ENCODE measurements at regions not wholly inside any gene's neighbourhood (a gene's known extent, or its start where the extent isn't known, plus 50 kb on each side); places are given as distances from the start of the nearest gene placed in this dataset.

DNA sequence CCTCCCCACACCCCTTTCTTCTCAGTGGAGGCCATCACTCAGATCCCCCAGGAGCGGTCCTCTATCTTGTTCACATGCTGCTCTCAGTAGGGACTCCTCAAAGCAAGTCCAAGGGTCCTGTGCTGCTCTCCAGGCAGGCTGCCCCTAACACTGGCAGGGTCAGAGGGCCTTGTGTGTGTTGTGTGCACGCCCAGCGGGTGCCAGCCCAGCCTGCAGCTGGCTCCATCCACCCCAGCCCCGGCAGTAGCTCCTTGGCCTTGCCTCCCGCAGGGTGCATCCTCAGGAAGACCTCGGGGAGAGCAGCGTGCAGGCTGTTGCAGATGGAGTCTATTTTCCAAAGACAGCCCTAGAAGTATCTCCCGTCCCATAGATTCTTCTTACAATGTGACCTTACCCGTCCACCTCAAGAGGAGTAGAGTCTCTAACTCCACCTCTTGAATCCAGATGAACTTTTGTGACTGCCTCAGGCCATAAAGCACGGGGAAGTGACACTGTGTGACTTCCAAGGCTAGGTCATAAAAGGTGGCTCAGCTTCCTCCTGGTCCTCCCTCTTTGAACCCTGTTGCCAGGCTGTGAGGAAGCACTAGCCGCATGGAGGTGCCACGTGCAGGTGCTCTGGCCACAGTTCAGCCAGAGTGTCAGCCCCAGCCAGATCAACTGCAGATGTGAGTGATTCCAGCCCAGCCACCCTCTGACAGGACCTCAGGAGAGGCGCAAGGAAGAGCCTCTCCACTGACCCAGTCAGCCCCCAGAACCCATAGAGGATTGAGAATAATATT lies 531.6 kb downstream of the SHQ1 start:
- no peak for DNase-seq

DNA sequence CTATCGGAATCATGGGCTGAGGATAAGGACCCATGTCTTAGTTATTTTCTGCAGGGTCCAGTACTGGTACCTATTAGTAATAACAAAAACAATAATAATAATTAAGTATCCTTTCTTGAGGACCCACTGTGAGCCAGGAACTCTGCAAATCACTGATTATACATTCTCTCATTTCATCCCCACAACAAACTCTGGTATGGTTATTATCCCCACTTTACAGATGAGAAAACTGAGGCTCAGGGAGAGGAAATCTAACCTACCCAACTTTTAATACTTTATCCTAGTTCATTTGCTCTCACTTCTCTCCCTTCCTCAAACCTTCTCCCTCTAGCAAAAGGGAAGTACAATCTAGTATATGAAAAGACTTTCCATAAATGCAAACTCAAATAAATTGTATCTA lies 528.4 kb upstream of the PROK2 start:
- no peak for DNase-seq

DNA sequence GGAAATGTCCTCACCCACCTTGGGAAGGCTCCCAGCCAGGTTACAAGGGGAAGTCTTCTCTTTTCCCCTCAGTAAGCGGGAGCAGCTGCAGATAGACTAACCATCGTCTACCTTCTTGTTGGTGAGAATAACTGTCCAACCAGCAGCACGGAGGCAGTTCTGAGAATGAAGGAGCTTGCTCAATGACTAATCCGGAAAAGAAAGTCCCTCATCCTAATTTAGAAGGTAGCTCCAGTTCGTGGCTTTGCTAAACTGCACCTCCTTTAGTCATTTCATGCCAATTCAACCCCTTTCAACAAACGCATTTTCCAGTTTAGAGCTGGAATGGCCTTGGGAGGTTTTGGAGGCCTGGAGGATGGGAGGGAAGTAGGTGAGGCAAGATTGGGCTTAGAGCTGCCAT lies 527.4 kb upstream of the PROK2 start:
- no peak for DNase-seq

DNA sequence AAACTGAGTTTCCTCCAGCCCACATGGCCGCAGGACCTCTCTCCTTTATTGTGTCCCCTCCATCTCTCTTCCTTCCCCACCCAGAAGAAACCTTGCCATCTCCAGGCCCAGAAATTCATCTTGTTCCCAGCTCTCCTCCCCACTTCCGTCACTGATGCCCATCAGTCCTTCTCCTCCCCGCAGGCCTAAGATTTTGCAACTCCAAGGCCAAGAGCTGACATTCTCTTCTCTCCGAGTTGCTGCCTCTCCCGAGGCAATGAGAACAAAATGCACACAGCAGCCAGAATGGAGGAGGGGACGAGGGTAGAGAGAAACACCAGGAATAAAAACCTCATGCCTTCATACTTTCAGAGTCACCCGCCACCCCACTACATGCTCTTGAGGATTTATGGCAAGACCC lies 526.5 kb upstream of the PROK2 start:
- DNase-seq = no peak

- peak; percentile 61 for DNase-seq
Observed at GRCh38 chr3:72310419-72311380, 525.8 kb upstream of the PROK2 start.

DNA sequence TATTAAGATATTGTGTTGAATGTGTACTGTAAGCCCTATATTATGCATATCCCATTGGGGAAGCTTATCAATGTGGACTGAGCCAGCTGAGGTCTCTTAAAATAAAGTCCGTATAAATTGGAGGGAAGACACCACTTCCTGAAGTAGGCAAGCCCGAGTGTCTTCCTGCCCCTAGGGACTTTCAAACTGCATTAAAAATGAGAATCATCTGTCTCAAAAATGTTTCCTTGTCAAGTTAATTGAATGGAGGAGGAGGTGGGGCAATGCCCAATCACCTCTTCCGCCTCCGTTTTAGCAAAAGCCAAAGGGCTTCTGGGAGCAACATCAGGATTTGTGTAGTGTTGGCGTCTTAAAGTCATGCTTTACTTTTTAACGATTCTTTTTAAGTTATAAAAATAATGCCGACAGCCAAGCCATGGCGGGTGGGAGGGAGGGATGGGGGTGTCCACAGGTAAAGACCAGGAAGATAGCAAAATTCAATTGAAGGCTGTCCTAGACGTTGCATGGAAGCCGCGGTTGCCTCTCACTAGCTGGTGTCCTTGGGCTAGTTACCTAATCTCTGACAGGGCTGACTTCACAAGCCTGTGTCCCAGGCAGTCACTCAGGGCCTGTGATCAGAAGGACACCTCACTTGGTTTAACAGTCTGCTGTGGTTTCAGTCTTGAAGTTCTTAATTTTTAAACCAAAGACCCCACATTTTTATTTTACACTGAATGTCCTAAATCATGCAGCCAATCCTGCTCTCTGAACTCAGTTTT lies 524.9 kb upstream of the PROK2 start:
- DNase-seq = no peak

DNA sequence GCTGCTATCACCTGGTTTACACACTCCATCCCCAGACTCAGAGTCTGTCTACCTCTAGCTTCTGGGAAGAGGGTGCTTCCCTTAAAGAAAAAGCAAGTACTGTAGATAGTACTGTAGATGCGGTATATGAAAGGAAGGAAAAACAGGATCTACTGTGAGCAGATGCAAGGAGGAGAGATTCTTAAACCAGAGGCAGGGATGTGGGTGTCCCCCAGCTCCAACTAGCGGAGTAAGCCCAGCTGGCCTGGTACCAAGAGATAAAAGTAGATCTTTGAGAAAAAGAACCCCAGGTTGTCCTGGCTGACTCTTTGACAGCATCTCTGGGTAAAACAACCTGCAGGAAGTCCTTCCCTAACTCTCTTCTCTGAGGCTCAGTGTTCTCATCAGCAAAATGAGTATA lies 523.7 kb upstream of the PROK2 start:
- DNase-seq = no peak

DNA sequence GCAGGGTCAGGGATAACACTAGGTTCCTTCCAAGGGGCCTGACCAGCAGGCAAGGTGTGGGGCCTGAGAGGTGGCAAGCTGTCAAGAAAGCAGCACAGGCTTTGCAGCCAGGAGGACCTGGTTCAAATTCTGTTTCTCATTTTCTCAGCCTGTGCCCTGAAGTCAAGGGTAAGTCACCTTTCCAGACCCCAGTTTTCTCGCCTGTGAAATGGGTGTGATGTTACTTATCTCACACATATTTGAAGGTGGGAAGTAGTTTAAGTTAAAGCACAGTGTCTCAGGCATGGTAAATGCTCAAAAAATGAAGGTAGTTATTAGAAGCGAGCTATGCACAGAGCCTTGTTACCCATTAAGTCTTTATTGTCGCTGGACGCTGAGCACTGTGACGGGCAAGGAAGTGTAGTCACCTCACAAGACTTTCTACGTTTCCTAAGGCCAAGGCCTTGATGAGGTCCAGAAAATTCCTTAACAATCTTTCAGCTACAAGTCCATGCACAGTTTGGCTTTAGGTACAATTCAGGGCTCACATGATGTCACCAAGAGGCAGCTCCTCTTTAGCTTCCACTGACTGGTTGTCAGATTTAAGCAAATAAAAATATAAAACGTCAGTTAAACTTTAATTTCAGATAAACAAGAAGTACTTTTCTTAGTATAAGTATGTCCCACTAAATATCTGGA lies 522.6 kb upstream of the PROK2 start:
- no peak for DNase-seq

DNA sequence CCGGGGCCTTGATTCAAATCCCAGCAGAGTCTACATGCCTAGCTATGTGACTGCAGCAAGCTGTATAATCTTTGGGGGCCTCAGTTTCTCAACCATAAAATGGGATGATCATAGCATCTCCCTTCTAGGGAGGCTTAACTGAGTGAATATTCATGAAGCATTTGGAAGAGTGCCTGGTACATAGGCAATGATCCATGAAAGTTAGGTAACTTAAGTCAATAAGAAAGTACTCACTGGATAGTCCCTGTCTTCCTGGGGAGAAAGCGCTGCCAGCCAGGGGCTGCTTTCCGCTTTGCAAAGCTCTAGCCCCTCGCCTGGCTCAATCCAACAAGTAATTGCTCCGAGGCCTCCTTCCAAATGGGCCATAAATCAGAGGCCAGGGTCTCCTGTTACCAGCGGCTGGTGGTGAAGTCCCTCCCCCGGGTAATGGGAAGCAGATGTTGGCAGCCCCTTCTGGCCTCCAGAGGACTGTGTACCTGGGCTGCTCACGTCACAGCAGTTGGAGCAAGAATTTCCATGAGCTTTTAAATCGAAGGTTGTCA lies 521.9 kb upstream of the PROK2 start:
- DNase-seq = peak; percentile 81

DNA sequence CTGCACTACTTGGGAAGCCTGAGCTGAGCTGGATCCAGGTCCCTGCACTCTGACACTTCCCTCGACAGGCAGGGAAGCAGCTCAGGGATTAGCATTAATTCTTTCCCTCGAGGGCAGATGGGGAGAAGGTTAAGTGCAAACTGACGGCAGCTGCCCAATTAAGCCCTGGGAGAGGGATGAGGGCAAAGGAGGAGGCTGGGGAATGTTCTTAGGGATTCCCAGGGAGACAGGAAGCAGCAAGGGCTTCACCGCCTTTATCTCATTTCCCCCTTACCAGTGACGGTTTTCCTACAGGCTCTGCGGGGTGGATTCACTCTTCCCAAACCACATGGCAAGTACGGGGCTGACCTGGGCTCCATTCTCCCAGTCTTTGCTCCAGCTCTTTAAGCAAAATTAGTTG lies 519.0 kb upstream of the PROK2 start:
- no peak for DNase-seq

DNA sequence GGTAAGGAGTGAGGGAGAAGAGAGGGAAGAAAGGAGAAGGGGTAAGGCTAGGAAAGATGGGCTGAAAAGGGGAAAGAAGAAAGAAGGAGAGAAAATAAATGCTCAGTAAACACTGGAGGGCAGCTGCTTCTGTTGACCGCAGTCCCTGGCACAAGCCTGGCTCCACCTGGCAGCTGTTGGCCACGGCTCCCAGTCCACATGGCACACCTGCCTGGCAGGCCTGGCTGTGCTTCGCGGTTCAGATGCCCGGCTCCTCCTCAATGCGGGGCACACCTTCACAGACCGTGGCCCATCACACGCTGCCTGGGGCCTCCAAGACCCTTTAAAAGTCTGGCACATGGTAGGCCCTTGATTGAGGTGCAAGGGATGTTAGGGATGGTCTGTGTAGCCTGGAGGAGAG lies 516.8 kb upstream of the PROK2 start:
- DNase-seq = no peak

DNA sequence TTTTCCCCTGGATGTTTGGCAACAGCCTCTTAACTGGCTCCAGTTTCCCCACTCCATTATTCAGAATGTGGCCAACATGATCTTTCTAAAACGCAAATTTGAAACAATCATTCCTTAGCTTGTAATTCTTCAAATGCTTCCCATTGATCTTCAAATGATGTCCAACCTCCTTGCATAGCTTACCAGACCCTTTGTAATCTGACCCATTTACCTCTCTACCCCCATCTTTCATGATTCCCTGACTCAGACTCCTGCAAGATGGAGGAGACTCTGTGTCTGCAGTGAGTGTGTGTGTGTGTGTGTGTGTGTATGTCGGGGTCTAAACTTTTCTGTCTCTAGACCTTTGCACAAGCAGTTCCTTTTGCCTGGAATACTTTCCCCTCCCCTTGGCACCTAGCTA lies 515.7 kb upstream of the PROK2 start:
- DNase-seq = no peak

DNA sequence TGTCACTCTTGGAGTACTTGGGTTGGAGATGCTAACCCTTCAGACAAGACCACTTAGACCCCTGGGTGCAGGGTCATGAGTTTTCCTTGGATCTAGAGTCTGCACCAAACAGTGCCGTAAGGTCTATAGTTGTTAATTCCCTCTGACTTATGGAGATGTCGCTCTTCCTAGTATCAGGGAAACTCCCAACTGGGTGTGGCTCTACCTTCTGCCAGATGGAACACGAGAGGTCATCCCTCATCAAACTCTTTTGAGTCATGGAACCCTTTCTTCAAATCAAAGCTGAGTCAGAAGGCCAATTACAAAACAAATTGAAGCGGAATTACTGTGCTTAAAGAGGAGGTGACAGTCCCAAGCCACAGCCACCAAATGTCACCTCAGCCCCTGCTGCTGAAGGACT lies 514.9 kb upstream of the PROK2 start:
- DNase-seq = no peak

- no peak for DNase-seq
Observed at GRCh38 chr3:72299321-72299802, 514.4 kb upstream of the PROK2 start.

DNA sequence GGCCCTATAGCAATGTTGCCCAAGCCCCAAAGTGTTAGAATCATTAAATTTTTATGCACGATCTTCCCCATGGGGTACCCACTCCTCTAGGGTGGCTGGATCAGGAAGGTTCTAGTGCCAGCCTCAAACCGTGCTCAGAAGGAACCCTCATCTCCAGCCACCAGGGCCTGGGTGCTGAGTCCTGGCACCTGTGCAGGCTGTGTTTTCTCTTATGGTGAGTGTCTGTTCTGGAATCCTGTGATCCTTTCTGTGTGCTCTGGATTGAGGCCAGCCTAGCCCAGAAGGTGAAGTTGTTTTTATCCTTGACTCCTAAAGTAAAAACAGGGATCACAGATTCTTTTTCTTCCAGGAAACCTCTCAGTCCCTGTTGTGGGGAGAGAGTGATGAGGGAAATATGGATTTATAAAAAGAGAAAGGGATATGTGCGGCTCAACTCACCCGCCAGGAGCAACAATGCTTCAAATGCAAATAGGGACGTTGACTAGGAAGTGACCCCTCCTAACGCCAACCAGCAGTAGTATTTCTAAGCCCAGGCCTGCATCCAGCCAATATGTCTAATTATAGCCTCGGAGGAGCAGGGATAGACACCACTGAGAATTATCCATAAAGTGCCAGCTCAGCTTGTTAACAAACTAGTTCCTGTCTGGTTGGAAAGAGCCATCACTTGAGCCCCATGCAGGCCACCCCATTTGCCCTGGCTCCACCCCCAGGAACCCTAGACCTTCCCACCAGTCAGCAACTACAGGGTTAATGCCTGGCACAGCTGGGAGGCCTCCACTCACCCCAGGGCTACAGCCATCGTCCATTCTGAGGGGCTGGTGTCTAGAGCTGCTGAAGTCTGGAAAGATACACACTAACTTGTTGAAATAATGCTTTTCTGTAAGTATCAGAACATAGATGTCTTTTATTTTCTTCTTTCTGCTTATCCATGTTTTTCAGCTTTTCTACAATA lies 513.5 kb upstream of the PROK2 start:
- no peak for DNase-seq

DNA sequence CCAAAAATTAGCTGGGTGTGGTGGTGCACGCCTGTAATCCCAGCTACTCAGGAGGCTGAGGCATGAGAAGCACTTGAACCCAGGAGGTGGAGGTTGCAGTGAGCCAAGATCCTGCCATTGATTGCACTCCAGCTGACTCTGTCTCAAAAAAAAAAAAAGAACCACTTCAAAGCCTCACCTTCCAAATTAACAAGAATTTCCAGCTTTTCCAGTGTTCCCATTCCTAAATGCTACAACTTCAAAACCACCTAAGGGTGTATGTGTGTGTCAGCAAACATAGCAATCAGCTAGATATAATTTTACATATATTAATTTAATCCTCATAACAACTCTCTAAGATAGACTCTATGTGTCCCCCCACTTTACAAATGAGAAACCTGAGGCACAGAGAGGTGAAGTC lies 512.5 kb upstream of the PROK2 start:
- no peak for DNase-seq

- DNase-seq = no peak
Observed at GRCh38 chr3:72296477-72297111, 511.6 kb upstream of the PROK2 start.

GRCh38 chr3:72295962-72296450 lies 511.1 kb upstream of the PROK2 start:
- no peak for DNase-seq

DNA sequence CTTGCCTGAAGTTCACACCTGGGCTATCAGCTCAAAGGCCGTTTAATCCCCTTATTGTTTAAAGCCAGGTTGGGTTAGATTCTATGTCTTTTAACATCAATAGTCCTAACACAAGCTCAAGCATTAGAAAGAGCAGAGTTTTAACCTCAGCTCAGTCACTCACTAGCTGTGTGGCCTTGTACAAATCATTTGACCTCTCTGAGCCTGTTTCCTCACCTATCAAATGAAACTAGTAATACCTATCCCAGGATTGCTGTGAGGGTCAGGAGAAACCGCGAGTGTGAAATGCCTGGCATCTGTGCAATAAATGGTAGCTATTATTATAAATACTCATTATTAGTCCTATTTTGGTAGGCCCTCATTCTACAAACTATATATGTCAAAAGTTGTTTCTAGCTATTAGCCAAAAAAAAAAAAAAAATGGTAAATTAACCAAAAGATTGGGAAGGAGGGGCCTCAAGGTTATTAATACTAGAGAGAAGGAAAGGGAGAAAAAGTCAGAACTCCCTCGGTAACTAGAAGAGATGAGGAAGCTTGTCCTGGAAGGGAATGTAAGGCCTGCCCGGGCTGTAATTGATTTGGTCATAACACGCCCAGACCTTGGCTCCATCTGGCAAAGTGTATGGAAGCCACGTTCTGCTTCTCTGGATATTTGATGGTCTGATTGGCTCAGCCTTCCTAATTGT lies 510.5 kb upstream of the PROK2 start:
- no peak for DNase-seq
